Neural cell (in vitro differentiated cells): ENCODE measurements at regions not wholly inside any gene's neighbourhood (a gene's known extent, or its start where the extent isn't known, plus 50 kb on each side); places are given as distances from the start of the nearest gene placed in this dataset.

ENCODE experiments used
- EP300 ChIP-seq: fragments of 450-650 bp; conservative IDR thresholded peaks from 2 replicates; pipeline ENCODE4 v1.6.1; 2014; ENCODE audit warnings: antibody characterized with exemption, mild to moderate bottlenecking, moderate library complexity; ENCODE audit not compliant: poor library complexity, severe bottlenecking
- EZH2 ChIP-seq: fragments of 200-600, 300-800 bp; shearing (Covaris generic), sonication (generic); IDR thresholded peaks from 2 replicates; pipeline ENCODE4 v1.6.1; 2014; ENCODE audit warnings: antibody characterized with exemption, low read length, borderline replicate concordance, mild to moderate bottlenecking; ENCODE audit not compliant: insufficient read depth, poor library complexity, severe bottlenecking
- MXI1 ChIP-seq: fragments of 450-650 bp; conservative IDR thresholded peaks from 2 replicates; pipeline ENCODE4 v1.6.1; 2014; ENCODE audit warnings: antibody characterized with exemption, mild to moderate bottlenecking; ENCODE audit not compliant: poor library complexity, severe bottlenecking
- POLR2AphosphoS5 ChIP-seq: IDR thresholded peaks from 2 replicates; pipeline ENCODE4 v1.6.1; 2012
- RAD21 ChIP-seq: fragments of 450-650 bp; conservative IDR thresholded peaks from 2 replicates; pipeline ENCODE4 v1.6.1; 2014; ENCODE audit warnings: antibody characterized with exemption, mild to moderate bottlenecking, moderate library complexity
- REST ChIP-seq: IDR thresholded peaks from 2 replicates; pipeline ENCODE4 v1.6.1; 2012; ENCODE audit warnings: borderline replicate concordance
- SMC3 ChIP-seq: fragments of 450-650 bp; conservative IDR thresholded peaks from 2 replicates; pipeline ENCODE4 v1.6.1; 2014; ENCODE audit warnings: antibody characterized with exemption, mild to moderate bottlenecking, moderate library complexity; ENCODE audit not compliant: poor library complexity
- TAF1 ChIP-seq: IDR thresholded peaks from 2 replicates; pipeline ENCODE4 v1.6.1; 2012; ENCODE audit warnings: low read depth
- TF ChIP-seq, protein P1 (sequence below): fragments of 450-650 bp; IDR thresholded peaks from 2 replicates; pipeline ENCODE4 v1.5.1; 2014; ENCODE audit warnings: antibody characterized with exemption, mild to moderate bottlenecking, moderate library complexity; ENCODE audit not compliant: poor library complexity, severe bottlenecking

DNA sequence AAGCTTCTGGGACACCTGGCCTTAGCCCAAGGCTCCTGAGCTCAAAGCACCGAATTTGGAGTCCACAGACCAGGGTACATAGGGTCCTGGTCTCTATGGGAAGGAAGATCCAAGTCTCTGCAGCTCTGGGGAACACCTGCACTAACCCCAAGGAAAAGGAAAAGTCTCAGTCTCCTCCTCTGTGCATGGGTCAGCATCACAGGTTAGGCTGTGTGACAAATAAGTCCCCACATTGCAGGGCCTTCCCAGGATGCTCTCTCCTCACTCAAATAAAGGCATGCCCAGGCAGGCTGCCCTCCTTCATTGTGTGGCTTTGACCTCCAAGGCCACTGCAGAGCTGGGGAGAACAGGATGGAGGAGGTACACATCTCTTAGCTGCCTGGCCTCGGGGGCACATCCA is 121.0 kb upstream of the ZMIZ1 start:
- no peak for TF ChIP-seq EZH2
- TF ChIP-seq RAD21, result no peak
- TF ChIP-seq, protein P1, sequence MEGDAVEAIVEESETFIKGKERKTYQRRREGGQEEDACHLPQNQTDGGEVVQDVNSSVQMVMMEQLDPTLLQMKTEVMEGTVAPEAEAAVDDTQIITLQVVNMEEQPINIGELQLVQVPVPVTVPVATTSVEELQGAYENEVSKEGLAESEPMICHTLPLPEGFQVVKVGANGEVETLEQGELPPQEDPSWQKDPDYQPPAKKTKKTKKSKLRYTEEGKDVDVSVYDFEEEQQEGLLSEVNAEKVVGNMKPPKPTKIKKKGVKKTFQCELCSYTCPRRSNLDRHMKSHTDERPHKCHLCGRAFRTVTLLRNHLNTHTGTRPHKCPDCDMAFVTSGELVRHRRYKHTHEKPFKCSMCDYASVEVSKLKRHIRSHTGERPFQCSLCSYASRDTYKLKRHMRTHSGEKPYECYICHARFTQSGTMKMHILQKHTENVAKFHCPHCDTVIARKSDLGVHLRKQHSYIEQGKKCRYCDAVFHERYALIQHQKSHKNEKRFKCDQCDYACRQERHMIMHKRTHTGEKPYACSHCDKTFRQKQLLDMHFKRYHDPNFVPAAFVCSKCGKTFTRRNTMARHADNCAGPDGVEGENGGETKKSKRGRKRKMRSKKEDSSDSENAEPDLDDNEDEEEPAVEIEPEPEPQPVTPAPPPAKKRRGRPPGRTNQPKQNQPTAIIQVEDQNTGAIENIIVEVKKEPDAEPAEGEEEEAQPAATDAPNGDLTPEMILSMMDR, result no peak
- no peak for TF ChIP-seq TAF1
- no peak for TF ChIP-seq REST
- no peak for TF ChIP-seq POLR2AphosphoS5
- no peak for TF ChIP-seq EP300
- TF ChIP-seq SMC3, result no peak
- TF ChIP-seq MXI1, result no peak
